ENCODE measurements at regions not wholly inside any gene's neighbourhood (a gene's known extent, or its start where the extent isn't known, plus 50 kb on each side); places are given as distances from the start of the nearest gene placed in this dataset.

DNA sequence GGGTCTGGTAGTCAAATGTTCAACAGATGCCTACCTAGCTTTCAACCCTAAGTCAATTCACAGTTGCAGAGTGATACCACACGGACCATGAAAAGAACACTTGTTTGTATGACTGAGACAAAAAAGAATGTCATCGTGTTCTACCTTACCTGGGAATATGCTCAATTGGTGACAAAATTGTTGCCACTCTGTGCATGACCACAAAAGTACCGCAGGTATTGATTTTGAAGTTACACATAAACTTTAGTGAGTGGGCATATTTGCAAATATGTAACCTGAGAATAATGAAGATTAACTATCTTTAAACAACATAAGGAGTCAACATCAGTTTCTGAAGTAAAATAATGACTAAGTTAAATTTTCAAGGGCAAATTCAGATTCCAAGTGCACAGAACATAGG lies 53.4 kb upstream of the SNRPN start:
- intact Hi-C loops (cut with micrococcal nuclease; ENCODE audit: unreplicated experiment) (no loop called here), in situ Hi-C loops (cut with HindIII; ENCODE audit: low pct_unique_long_range_greater_than_20kb, low sequenced_read_pairs) (no loop called here)
- BruUV-seq (replicated peaks) = no TSS peak
- no peaks in the 10 kb centered on the region for H3K27me3 ChIP-seq (ENCODE audit: control insufficient read depth, insufficient read depth, low read length)
- no peak overlapping the region for H3K4me3 ChIP-seq (ENCODE audit: low read depth in 2 of 2, low read length in 2 of 2)
- H3K27ac ChIP-seq (ENCODE audit: low read length) = no peak overlapping the region
- no peaks in the 10 kb centered on the region for H3K36me3 ChIP-seq (ENCODE audit: control insufficient read depth, insufficient read depth, low read length)
- no peaks in the 10 kb centered on the region for H3K4me1 ChIP-seq (ENCODE audit: control insufficient read depth, insufficient read depth, low read length)
- TF ChIP-seq, protein P1, sequence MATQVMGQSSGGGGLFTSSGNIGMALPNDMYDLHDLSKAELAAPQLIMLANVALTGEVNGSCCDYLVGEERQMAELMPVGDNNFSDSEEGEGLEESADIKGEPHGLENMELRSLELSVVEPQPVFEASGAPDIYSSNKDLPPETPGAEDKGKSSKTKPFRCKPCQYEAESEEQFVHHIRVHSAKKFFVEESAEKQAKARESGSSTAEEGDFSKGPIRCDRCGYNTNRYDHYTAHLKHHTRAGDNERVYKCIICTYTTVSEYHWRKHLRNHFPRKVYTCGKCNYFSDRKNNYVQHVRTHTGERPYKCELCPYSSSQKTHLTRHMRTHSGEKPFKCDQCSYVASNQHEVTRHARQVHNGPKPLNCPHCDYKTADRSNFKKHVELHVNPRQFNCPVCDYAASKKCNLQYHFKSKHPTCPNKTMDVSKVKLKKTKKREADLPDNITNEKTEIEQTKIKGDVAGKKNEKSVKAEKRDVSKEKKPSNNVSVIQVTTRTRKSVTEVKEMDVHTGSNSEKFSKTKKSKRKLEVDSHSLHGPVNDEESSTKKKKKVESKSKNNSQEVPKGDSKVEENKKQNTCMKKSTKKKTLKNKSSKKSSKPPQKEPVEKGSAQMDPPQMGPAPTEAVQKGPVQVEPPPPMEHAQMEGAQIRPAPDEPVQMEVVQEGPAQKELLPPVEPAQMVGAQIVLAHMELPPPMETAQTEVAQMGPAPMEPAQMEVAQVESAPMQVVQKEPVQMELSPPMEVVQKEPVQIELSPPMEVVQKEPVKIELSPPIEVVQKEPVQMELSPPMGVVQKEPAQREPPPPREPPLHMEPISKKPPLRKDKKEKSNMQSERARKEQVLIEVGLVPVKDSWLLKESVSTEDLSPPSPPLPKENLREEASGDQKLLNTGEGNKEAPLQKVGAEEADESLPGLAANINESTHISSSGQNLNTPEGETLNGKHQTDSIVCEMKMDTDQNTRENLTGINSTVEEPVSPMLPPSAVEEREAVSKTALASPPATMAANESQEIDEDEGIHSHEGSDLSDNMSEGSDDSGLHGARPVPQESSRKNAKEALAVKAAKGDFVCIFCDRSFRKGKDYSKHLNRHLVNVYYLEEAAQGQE (IDR thresholded peaks at IDR 0.05; ENCODE audit: insufficient read depth in 1 of 2, low read depth in 2 of 2, low read length in 1 of 2) = no peak
- TF ChIP-seq CTCF (IDR thresholded peaks at IDR 0.05) = no peak
- TF ChIP-seq POLR2AphosphoS5 (IDR thresholded peaks at IDR 0.05; ENCODE audit: low read depth, low read length) = no peak
- DNase-seq (ENCODE audit: low read depth, low spot score) (no peak), ATAC-seq (no peak)
- H3K9me3 ChIP-seq (ENCODE audit: control insufficient read depth, insufficient read depth, low read depth, low read length) = no peaks in the 10 kb centered on the region; the same call in 1 of the 2 replicates
- POLR2A ChIA-PET = no interaction called here
- CTCF ChIA-PET = interaction anchor here (0.6 kb wide), 1 partner anchor 226 kb away, joined by 3 read pairs; the partner anchor contains the start of gene NPAP1

All from Panc1 (cell line).